Mammary epithelial cell (primary cell): ENCODE measurements at regions not wholly inside any gene's neighbourhood (a gene's known extent, or its start where the extent isn't known, plus 50 kb on each side); places are given as distances from the start of the nearest gene placed in this dataset.

ENCODE experiments used
- CTCF ChIP-seq, 2 donors: IDR thresholded peaks in 1 of 2; conservative IDR thresholded peaks in 1 of 2; 2 replicates each; pipeline ENCODE4 v1.5.1; 2011 to 2012; ENCODE audit warnings: inconsistent platforms in 2 of 2, low read length in 2 of 2, mild to moderate bottlenecking in 2 of 2, control low read depth in 1 of 2, low read depth in 1 of 2; ENCODE audit not compliant: insufficient read depth in 1 of 2; ENCODE audit errors: extremely low read depth in 1 of 2
- EZH2 ChIP-seq: IDR thresholded peaks from 2 replicates; pipeline ENCODE4 v1.6.1; 2012; ENCODE audit warnings: low read length, inconsistent platforms, borderline replicate concordance

- TF ChIP-seq CTCF (conservative IDR thresholded peaks at IDR 0.05 in 1 of 2, IDR thresholded peaks at IDR 0.05 in 1 of 2; ENCODE audit: extremely low read depth in 1 of 2, insufficient read depth in 1 of 2, low read depth in 1 of 2, low read length in 2 of 2): no peak
- TF ChIP-seq EZH2: no peak
These were observed 184.7 kb downstream of the MIAT start for GRCh38 chr22:26842103-26842502.
